ENCODE measurements at regions not wholly inside any gene's neighbourhood (a gene's known extent, or its start where the extent isn't known, plus 50 kb on each side); places are given as distances from the start of the nearest gene placed in this dataset.
A peak's percentile ranks its signal among the peaks of the same experiment; 100 is the strongest.

GRCh38 chr3:187973977-187974870, 179.7 kb upstream of the LPP start:
- Histone ChIP-seq H3K36me3 (ENCODE audit: control insufficient read depth, insufficient read depth, low read length) (no peaks in the 10 kb centered on the region), H3K4me3 (ENCODE audit: low read depth, low read length) (no peak overlapping the region), H3K4me1 (no peaks in the 10 kb centered on the region; the same call in 1 of the 2 replicates), H3K9me3 (peaks cover 8% of the 10 kb centered on the region; the same call in 1 of the 2 replicates), H3K27me3 (replicated peaks; ENCODE audit: control insufficient read depth, insufficient read depth, low read length) (no peaks in the 10 kb centered on the region)
- TF ChIP-seq CTCF (IDR thresholded peaks at IDR 0.05; ENCODE audit: insufficient read depth in 1 of 2, low read depth in 1 of 2, low read length in 1 of 2, severe bottlenecking in 1 of 2, unreplicated experiment in 1 of 2) = no peak
- intact Hi-C loops (cut with micrococcal nuclease; ENCODE audit: unreplicated experiment) = no loop called here
- CTCF ChIA-PET = interaction anchor here (0.7 kb wide), 1 partner anchor 233 kb away, joined by 4 read pairs; no protein-coding TSS in a partner anchor
- no peak for DNase-seq
- no peak overlapping the region for H3K4me3 Mint-ChIP-seq (ENCODE audit: unreplicated experiment)
- H3K9me3 Mint-ChIP-seq (ENCODE audit: unreplicated experiment) = no peaks in the 10 kb centered on the region
- POLR2A ChIA-PET = no interaction called here
- BruUV-seq (replicated peaks) = no TSS peak
- no peaks in the 10 kb centered on the region for H3K27me3 Mint-ChIP-seq (ENCODE audit: insufficient read depth, unreplicated experiment)
- no peak overlapping the region for H3K27ac Mint-ChIP-seq (ENCODE audit: unreplicated experiment)
- peaks cover 16% of the 10 kb centered on the region for H3K4me1 Mint-ChIP-seq (ENCODE audit: low read depth, unreplicated experiment)
- no peaks in the 10 kb centered on the region for H3K36me3 Mint-ChIP-seq (ENCODE audit: insufficient read depth, unreplicated experiment)

DNA sequence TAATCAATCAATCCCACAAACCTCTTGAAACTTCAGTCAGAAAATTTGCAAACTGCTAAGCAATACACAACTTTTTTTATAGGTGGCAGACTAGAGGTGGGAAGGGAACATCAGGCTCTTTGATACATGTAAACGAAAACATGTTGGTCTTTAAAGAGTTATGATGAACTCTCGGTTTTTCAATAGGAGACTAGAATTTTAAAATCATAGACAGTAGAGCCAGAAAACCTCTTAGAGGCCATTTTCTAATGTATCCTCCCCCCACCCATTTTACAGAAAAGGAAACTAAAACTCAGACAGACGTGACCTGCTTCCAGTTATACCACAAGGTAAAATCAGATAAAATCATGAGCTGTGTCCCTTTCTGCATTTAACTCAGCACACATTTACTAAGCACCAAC, 179.1 kb upstream of the LPP start:
- Mint-ChIP-seq H3K9me3 (ENCODE audit: unreplicated experiment) (no peaks in the 10 kb centered on the region), H3K4me1 (ENCODE audit: low read depth, unreplicated experiment) (peaks cover 16% of the 10 kb centered on the region), H3K36me3 (ENCODE audit: insufficient read depth, unreplicated experiment) (no peaks in the 10 kb centered on the region), H3K27me3 (ENCODE audit: insufficient read depth, unreplicated experiment) (no peaks in the 10 kb centered on the region), H3K4me3 (ENCODE audit: unreplicated experiment) (no peak overlapping the region), H3K27ac (ENCODE audit: unreplicated experiment) (no peak overlapping the region)
- no peaks in the 10 kb centered on the region for H3K27me3 ChIP-seq (replicated peaks; ENCODE audit: control insufficient read depth, insufficient read depth, low read length)
- intact Hi-C loops (cut with micrococcal nuclease; ENCODE audit: unreplicated experiment) = no loop called here
- CTCF ChIA-PET = no interaction called here
- no peak for DNase-seq
- H3K36me3 ChIP-seq (ENCODE audit: control insufficient read depth, insufficient read depth, low read length) = no peaks in the 10 kb centered on the region
- POLR2A ChIA-PET = no interaction called here
- H3K4me3 ChIP-seq (ENCODE audit: low read depth, low read length) = no peak overlapping the region
- H3K9me3 ChIP-seq = peaks cover 8% of the 10 kb centered on the region; the same call in 1 of the 2 replicates
- peak in 1 of 2 experiments; percentile 24 for TF ChIP-seq CTCF (IDR thresholded peaks at IDR 0.05; ENCODE audit: insufficient read depth in 1 of 2, low read depth in 1 of 2, low read length in 1 of 2, severe bottlenecking in 1 of 2, unreplicated experiment in 1 of 2)
- no peaks in the 10 kb centered on the region; the same call in 1 of the 2 replicates for H3K4me1 ChIP-seq
- BruUV-seq (replicated peaks) = no TSS peak

- H3K36me3 Mint-ChIP-seq (ENCODE audit: insufficient read depth, unreplicated experiment) = no peaks in the 10 kb centered on the region
- Histone ChIP-seq H3K36me3 (ENCODE audit: control insufficient read depth, insufficient read depth, low read length) (no peaks in the 10 kb centered on the region), H3K9me3 (peaks cover 8% of the 10 kb centered on the region; the same call in 1 of the 2 replicates), H3K27me3 (replicated peaks; ENCODE audit: control insufficient read depth, insufficient read depth, low read length) (no peaks in the 10 kb centered on the region), H3K4me3 (ENCODE audit: low read depth, low read length) (no peak overlapping the region), H3K4me1 (no peaks in the 10 kb centered on the region; the same call in 1 of the 2 replicates)
- no peaks in the 10 kb centered on the region for H3K9me3 Mint-ChIP-seq (ENCODE audit: unreplicated experiment)
- ChIA-PET POLR2A (no interaction called here), CTCF (no interaction called here)
- peak in 1 of 2 experiments; percentile 68 for DNase-seq
- BruUV-seq (replicated peaks) = no TSS peak
- intact Hi-C loops (cut with micrococcal nuclease; ENCODE audit: unreplicated experiment) = no loop called here
- H3K27ac Mint-ChIP-seq (ENCODE audit: unreplicated experiment) = no peak overlapping the region
- H3K4me1 Mint-ChIP-seq (ENCODE audit: low read depth, unreplicated experiment) = peaks cover 16% of the 10 kb centered on the region
- H3K27me3 Mint-ChIP-seq (ENCODE audit: insufficient read depth, unreplicated experiment) = no peaks in the 10 kb centered on the region
- H3K4me3 Mint-ChIP-seq (ENCODE audit: unreplicated experiment) = no peak overlapping the region
- TF ChIP-seq CTCF (IDR thresholded peaks at IDR 0.05; ENCODE audit: insufficient read depth in 1 of 2, low read depth in 1 of 2, low read length in 1 of 2, severe bottlenecking in 1 of 2, unreplicated experiment in 1 of 2) = no peak
Observed at GRCh38 chr3:187975561-187976364, 178.2 kb upstream of the LPP start.

Data from Caco-2 (cell line).